Left ventricle myocardium inferior (tissue), 1 donor: ENCODE measurements at regions not wholly inside any gene's neighbourhood (a gene's known extent, or its start where the extent isn't known, plus 50 kb on each side); places are given as distances from the start of the nearest gene placed in this dataset.

Experiments
- DNase-seq: peaks from one replicate; pipeline ENCODE4 v3.0.0-alpha.2; 2020
- H3K27ac ChIP-seq: fragments of 200-600 bp; replicated peaks from 2 replicates; pipeline ENCODE4 v1.8.0; 2021
- H3K27me3 ChIP-seq: fragments of 200-600 bp; 2 replicates; pipeline ENCODE4 v1.8.0; 2021; ENCODE audit warnings: low read depth
- H3K36me3 ChIP-seq: fragments of 200-600 bp; 2 replicates; pipeline ENCODE4 v1.8.0; 2021
- H3K4me1 ChIP-seq: fragments of 200-600 bp; 2 replicates; pipeline ENCODE4 v1.8.0; 2021
- H3K4me3 ChIP-seq: fragments of 200-600 bp; 2 replicates; pipeline ENCODE4 v1.8.0; 2021; ENCODE audit warnings: mild to moderate bottlenecking, moderate library complexity
- H3K9me3 ChIP-seq: fragments of 200-600 bp; replicated peaks from 2 replicates; pipeline ENCODE4 v1.8.0; 2021
- CTCF ChIP-seq: fragments of 200-600 bp; IDR thresholded peaks from 2 replicates; pipeline ENCODE4 v1.8.0; 2021; ENCODE audit warnings: antibody characterized with exemption, mild to moderate bottlenecking, borderline replicate concordance
- intact Hi-C: fragments of 100-400 bp; cut with micrococcal nuclease; formaldehyde crosslinking; loops from one replicate; pipeline ENCODE4 v1.11.0; 2022
- donor health status: DM: no; HTN: yes; CAD: no; lungs with severe emphysema.

- intact Hi-C loops, result no loop called here
- Histone ChIP-seq H3K9me3 (peaks cover 3% of the 10 kb centered on the region), H3K4me3 (no peak overlapping the region), H3K36me3 (no peaks in the 10 kb centered on the region), H3K27me3 (no peaks in the 10 kb centered on the region), H3K4me1 (peaks cover 11% of the 10 kb centered on the region), H3K27ac (no peak overlapping the region)
- TF ChIP-seq CTCF, result no peak
- no peak for DNase-seq
Measured at GRCh38 chr4:138609943-138610350, 367.8 kb upstream of the SLC7A11 start.

- intact Hi-C loops, result no loop called here
- no peaks in the 10 kb centered on the region for H3K27me3 ChIP-seq
- no peak for DNase-seq
- H3K4me1 ChIP-seq, result peaks cover 2% of the 10 kb centered on the region
- H3K4me3 ChIP-seq, result no peak overlapping the region
- no peak overlapping the region for H3K27ac ChIP-seq
- H3K9me3 ChIP-seq, result peaks cover 11% of the 10 kb centered on the region
- no peak for TF ChIP-seq CTCF
- H3K36me3 ChIP-seq, result no peaks in the 10 kb centered on the region
Measured at GRCh38 chr4:138604556-138604955, 362.4 kb upstream of the SLC7A11 start.

GRCh38 chr4:138602664-138603063 is 360.5 kb upstream of the SLC7A11 start:
- intact Hi-C loops, result no loop called here
- no peaks in the 10 kb centered on the region for H3K4me1 ChIP-seq
- no peak overlapping the region for H3K27ac ChIP-seq
- H3K4me3 ChIP-seq, result no peak overlapping the region
- no peak for TF ChIP-seq CTCF
- no peaks in the 10 kb centered on the region for H3K27me3 ChIP-seq
- no peaks in the 10 kb centered on the region for H3K36me3 ChIP-seq
- H3K9me3 ChIP-seq, result peaks cover 11% of the 10 kb centered on the region
- DNase-seq, result no peak

- H3K4me1 ChIP-seq, result peaks cover 16% of the 10 kb centered on the region
- intact Hi-C loops, result no loop called here
- H3K36me3 ChIP-seq, result no peaks in the 10 kb centered on the region
- no peak overlapping the region for H3K4me3 ChIP-seq
- DNase-seq, result no peak
- no peak for TF ChIP-seq CTCF
- H3K27me3 ChIP-seq, result no peaks in the 10 kb centered on the region
- H3K9me3 ChIP-seq, result peaks cover 8% of the 10 kb centered on the region
- H3K27ac ChIP-seq, result no peak overlapping the region
Measured at GRCh38 chr4:138599965-138600364, 357.8 kb upstream of the SLC7A11 start.

- Histone ChIP-seq H3K9me3 (peaks cover 8% of the 10 kb centered on the region), H3K4me1 (peaks cover 16% of the 10 kb centered on the region), H3K27ac (no peak overlapping the region), H3K27me3 (no peaks in the 10 kb centered on the region), H3K36me3 (no peaks in the 10 kb centered on the region), H3K4me3 (no peak overlapping the region)
- no peak for DNase-seq
- TF ChIP-seq CTCF, result no peak
- intact Hi-C loops, result no loop called here
Measured at GRCh38 chr4:138598226-138598625, 356.1 kb upstream of the SLC7A11 start.

- intact Hi-C loops, result no loop called here
- H3K36me3 ChIP-seq, result no peaks in the 10 kb centered on the region
- H3K27ac ChIP-seq, result no peak overlapping the region
- H3K27me3 ChIP-seq, result no peaks in the 10 kb centered on the region
- no peak for TF ChIP-seq CTCF
- DNase-seq, result no peak
- peaks cover 16% of the 10 kb centered on the region for H3K4me1 ChIP-seq
- peaks cover 7% of the 10 kb centered on the region for H3K9me3 ChIP-seq
- H3K4me3 ChIP-seq, result no peak overlapping the region
Measured at GRCh38 chr4:138596896-138597295, 354.7 kb upstream of the SLC7A11 start.
